NB4 (cell line): ENCODE measurements at regions not wholly inside any gene's neighbourhood (a gene's known extent, or its start where the extent isn't known, plus 50 kb on each side); places are given as distances from the start of the nearest gene placed in this dataset.

ENCODE experiments used
- DNase-seq: peaks from one replicate; pipeline ENCODE4 v3.0.0; 2010; ENCODE audit warnings: low read depth
- H3K4me3 ChIP-seq: one replicate; pipeline ENCODE4 v1.5.1; 2011; ENCODE audit warnings: mild to moderate bottlenecking, low read depth, low read length, moderate library complexity
- MYC ChIP-seq: IDR thresholded peaks from 2 replicates; pipeline ENCODE4 v1.6.1; 2011; ENCODE audit warnings: low read depth, low read length
- POLR2A ChIP-seq: IDR thresholded peaks from 2 replicates; pipeline ENCODE4 v1.6.1; 2011; ENCODE audit warnings: mild to moderate bottlenecking; ENCODE audit not compliant: insufficient read length; ENCODE audit errors: extremely low read depth
- TF ChIP-seq, protein P1 (sequence below): IDR thresholded peaks from 2 replicates; pipeline ENCODE4 v1.6.1; 2011; ENCODE audit warnings: low read depth, low read length
- TF ChIP-seq, protein P2 (sequence below): IDR thresholded peaks from one replicate; pipeline ENCODE4 v1.5.1; 2012; ENCODE audit warnings: low read depth, low read length

DNA sequence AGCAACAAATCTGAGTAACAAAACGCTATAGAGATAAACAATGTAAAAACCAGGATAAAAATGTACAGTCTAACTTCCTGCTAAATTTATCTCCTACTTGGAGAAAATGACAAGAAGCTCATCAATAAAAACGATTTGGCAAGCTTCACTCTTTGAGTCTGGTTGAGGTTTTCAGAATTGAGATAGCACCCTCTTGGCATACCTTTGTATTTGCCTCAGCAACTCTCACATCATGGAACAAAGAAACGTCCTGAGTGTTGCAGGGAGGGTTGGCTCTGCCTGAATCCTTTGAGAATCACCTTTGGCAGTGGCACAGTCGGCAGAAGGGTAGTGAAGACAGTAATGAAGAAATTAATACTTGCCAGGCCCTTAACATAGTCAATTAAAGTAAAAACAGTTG is 430.6 kb downstream of the GRB14 start:
- no peak overlapping the region for H3K4me3 ChIP-seq
- no peak for DNase-seq
- TF ChIP-seq MYC (no peak), POLR2A (no peak)
- TF ChIP-seq, protein P1, sequence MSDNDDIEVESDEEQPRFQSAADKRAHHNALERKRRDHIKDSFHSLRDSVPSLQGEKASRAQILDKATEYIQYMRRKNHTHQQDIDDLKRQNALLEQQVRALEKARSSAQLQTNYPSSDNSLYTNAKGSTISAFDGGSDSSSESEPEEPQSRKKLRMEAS = no peak
- TF ChIP-seq, protein P2, sequence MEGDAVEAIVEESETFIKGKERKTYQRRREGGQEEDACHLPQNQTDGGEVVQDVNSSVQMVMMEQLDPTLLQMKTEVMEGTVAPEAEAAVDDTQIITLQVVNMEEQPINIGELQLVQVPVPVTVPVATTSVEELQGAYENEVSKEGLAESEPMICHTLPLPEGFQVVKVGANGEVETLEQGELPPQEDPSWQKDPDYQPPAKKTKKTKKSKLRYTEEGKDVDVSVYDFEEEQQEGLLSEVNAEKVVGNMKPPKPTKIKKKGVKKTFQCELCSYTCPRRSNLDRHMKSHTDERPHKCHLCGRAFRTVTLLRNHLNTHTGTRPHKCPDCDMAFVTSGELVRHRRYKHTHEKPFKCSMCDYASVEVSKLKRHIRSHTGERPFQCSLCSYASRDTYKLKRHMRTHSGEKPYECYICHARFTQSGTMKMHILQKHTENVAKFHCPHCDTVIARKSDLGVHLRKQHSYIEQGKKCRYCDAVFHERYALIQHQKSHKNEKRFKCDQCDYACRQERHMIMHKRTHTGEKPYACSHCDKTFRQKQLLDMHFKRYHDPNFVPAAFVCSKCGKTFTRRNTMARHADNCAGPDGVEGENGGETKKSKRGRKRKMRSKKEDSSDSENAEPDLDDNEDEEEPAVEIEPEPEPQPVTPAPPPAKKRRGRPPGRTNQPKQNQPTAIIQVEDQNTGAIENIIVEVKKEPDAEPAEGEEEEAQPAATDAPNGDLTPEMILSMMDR = no peak

DNA sequence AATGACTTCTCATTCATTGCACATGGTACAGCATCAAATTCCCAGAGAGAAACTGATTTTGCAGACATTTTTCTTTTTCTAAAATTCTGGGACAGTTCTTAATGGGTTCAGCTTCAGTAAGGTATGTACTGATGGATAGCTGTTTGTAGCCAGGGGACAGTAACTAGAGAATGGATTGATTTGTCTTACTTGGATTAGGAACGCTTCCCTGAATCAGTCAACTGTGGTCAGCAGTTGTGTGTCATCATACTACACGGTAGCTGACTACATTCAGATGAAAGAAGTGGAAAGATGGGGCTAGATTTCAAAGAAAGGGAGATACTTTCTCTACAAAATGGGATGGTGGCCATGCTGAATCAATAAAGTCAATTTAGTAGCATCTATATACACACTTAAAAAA is 431.4 kb downstream of the GRB14 start:
- H3K4me3 ChIP-seq = no peak overlapping the region
- TF ChIP-seq, protein P2 = no peak
- TF ChIP-seq MYC = no peak
- TF ChIP-seq, protein P1 = no peak
- no peak for TF ChIP-seq POLR2A
- no peak for DNase-seq

DNA sequence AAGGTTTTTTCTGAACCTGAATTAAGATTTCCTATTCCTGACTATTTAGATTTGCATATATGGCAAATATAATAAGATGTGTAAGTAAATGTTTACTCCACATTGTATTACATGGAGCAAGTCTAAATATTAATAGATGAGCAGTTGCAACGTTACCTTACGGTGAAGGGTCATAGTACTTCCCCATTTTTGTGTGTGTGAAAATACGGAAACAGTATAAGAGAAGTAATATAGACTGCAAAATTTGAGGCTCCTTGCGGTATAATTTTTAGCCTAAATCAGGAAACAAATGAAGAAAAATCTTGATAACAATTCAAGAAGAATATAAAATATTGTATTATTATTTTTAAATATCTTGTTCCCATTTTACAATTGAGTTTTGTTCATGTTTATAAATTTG is 434.2 kb downstream of the GRB14 start:
- no peak for TF ChIP-seq POLR2A
- TF ChIP-seq, protein P1 = no peak
- TF ChIP-seq, protein P2 = no peak
- TF ChIP-seq MYC = no peak

DNA sequence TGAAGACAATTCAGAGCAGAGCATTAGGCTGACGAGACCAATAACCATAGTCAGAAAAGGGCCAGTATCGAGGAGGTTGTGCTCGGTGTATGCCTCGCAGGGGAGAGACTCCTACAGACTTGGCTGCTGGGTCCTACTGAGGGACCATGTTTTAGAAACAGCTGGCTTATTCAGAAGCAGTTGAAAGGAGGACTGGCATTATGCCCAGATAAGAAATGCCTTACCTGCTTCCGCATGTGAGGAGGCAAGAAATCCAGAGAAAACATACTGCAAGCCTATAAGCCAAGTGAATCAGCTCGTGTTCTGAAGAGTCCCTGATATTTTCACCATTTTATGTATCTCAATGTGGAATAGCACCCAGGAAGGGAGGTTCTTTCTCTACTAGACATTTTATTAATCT is 434.7 kb downstream of the GRB14 start:
- no peak overlapping the region for H3K4me3 ChIP-seq
- TF ChIP-seq, protein P2 = no peak
- TF ChIP-seq, protein P1 = no peak
- no peak for TF ChIP-seq POLR2A
- no peak for TF ChIP-seq MYC
- DNase-seq = no peak

More for the DNA sequence above, 434.2 kb downstream of the GRB14 start:
- no peak overlapping the region for H3K4me3 ChIP-seq
- DNase-seq = peak; percentile 17

DNA sequence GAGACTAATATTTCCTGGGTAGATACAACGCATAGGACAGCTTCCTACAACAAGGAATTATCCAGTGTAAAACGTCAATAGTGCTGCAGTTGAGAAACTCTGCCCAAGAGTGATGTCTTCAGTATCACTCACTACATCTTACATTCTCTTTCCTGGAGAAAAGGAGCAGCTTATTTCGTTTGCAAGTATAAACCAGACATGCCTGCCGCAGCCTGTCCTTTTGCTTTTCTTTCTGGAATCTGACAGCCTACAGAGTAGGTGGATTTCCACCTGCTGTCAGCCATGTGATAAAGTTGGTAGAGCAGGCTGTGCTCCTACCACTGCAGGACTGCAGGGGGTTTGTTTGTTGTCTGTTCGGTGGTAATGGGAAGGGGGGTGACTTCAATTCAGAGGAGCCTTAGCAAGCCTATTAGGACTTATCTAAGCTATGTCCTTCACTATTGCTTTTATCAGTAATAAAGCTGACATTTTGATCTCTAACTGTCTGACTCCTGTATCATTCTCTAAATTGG is 439.1 kb downstream of the GRB14 start:
- DNase-seq = no peak
- no peak for TF ChIP-seq POLR2A
- TF ChIP-seq, protein P1 = no peak
- TF ChIP-seq MYC = no peak
- TF ChIP-seq, protein P2 = no peak

DNA sequence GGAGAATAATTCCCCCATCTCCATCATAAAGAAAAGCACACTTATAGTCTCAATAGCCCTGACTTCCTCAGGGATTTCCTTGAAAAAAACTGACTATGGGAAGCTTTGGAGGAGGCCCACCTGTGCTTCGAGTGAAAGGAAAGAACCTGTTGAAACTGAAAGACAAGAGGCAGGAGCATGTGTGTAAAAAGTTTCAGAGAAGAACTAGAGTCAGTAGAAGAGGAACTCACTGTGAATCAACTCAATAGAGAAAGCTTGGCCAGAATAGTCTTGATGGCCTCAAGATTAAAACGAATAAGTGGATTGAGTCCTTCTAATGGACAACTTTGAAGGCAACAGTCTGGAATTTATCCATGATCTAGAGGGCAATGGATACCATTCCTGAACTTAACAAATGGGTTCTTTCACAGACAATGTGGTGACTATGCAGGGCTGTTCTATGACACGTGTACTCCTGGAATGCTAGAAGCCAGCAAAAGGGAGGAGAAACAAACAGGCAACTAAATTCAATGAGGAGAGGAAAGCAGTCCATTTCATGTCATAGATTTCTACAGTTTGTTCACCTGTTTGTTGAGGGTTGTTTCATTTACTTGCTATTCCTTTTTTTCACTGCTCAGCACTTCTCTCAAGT is 442.3 kb downstream of the GRB14 start:
- TF ChIP-seq, protein P2 = no peak
- TF ChIP-seq POLR2A (no peak), MYC (no peak)
- TF ChIP-seq, protein P1 = no peak
- no peak for DNase-seq
- no peak overlapping the region for H3K4me3 ChIP-seq

More for the DNA sequence above, 439.1 kb downstream of the GRB14 start:
- H3K4me3 ChIP-seq = no peak overlapping the region
